Body of pancreas (tissue), 4 donors: ENCODE measurements at regions not wholly inside any gene's neighbourhood (a gene's known extent, or its start where the extent isn't known, plus 50 kb on each side); places are given as distances from the start of the nearest gene placed in this dataset.

Experiments
- CTCF ChIP-seq, 7 experiments: fragments of 450-650 bp in 4 of 7; fragments of 200-600 bp in 3 of 7; sonication (generic) in 3 of 7; IDR thresholded peaks; one replicate each; pipeline ENCODE4 v1.5.1; 2016 to 2019; ENCODE audit warnings: antibody characterized with exemption in 7 of 7
- POLR2A ChIP-seq, 3 donors: fragments of 450-650 bp; IDR thresholded peaks; one replicate each; pipeline ENCODE4 v1.6.1; 2016; ENCODE audit warnings: antibody characterized with exemption in 3 of 3, mild to moderate bottlenecking in 2 of 3

GRCh38 chrX:40358994-40359393, 221.8 kb upstream of the ATP6AP2 start:
- no peak for TF ChIP-seq CTCF (IDR thresholded peaks at IDR 0.05)
- no peak for TF ChIP-seq POLR2A (IDR thresholded peaks at IDR 0.05)
